ENCODE measurements at regions not wholly inside any gene's neighbourhood (a gene's known extent, or its start where the extent isn't known, plus 50 kb on each side); places are given as distances from the start of the nearest gene placed in this dataset.

DNA sequence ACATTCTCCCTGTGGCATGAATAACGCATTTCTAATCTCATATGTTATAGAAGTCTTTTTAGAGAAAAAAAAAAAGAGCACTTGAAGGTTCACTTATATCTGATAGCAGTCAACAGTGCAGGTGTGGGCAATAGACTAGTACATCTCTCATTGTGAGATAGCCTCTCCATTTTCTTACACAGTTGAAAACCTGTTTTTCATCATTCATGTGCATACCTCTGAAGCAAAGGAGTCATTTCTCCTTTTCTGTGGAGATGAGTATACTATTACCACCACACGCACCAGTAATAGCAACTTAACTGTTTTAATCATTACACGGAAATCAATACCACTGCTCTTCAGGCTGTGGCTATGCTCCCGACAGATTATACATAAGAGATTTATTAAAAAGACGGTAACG lies 1653.3 kb upstream of the TMEFF2 start:
- Histone ChIP-seq H3K4me1 (ENCODE audit: insufficient read depth, low read length, poor library complexity, severe bottlenecking) (no peaks in the 10 kb centered on the region), H3K4me3 (ENCODE audit: low read depth, low read length, poor library complexity, severe bottlenecking) (no peak overlapping the region), H3K9me3 (ENCODE audit: low read depth, low read length, poor library complexity, severe bottlenecking) (no peaks in the 10 kb centered on the region), H3K27me3 (replicated peaks; ENCODE audit: insufficient read depth, low read depth, low read length, poor library complexity) (no peaks in the 10 kb centered on the region), H3K36me3 (ENCODE audit: insufficient read depth, low read length, poor library complexity, severe bottlenecking) (no peaks in the 10 kb centered on the region), H3K27ac (ENCODE audit: low read depth, low read length, poor library complexity, severe bottlenecking) (no peak overlapping the region)
- no peak for TF ChIP-seq EZH2 (IDR thresholded peaks at IDR 0.05; ENCODE audit: borderline replicate concordance, low read depth, low read length, poor library complexity, severe bottlenecking)
- no peak for TF ChIP-seq CTCF (conservative IDR thresholded peaks at IDR 0.05; ENCODE audit: low read depth, low read length)
- no peak for DNase-seq (ENCODE audit: low spot score)
- no TSS peak for BruUV-seq (replicated peaks)
- CTCF ChIA-PET, result no interaction called here
- POLR2A ChIA-PET (ENCODE audit: low non-redundant PET), result no interaction called here
- intact Hi-C loops (cut with micrococcal nuclease; ENCODE audit: unreplicated experiment), result no loop called here

DNA sequence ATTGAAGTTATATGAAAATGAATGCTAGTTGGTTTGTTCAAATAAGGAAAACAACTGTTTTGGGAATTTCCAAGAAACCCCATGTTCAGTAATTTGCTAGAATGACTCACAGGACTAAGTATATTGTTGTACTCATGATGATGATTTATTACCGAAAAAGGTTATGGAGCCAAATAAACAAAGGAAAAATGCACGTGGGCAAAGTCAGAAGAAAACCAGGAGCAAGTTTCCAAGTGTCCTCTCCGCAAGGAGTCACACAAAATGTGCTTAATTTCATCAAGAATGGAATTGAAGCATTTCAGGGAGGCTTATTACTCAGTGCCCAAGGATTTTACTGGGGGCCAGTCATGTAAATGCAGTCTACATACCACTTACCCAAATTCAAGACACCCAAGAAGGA lies 1652.4 kb upstream of the TMEFF2 start:
- BruUV-seq (replicated peaks), result no TSS peak
- H3K4me1 ChIP-seq (ENCODE audit: insufficient read depth, low read length, poor library complexity, severe bottlenecking), result no peaks in the 10 kb centered on the region
- no peaks in the 10 kb centered on the region for H3K9me3 ChIP-seq (ENCODE audit: low read depth, low read length, poor library complexity, severe bottlenecking)
- no peak for TF ChIP-seq CTCF (conservative IDR thresholded peaks at IDR 0.05; ENCODE audit: low read depth, low read length)
- no peak for TF ChIP-seq EZH2 (IDR thresholded peaks at IDR 0.05; ENCODE audit: borderline replicate concordance, low read depth, low read length, poor library complexity, severe bottlenecking)
- no peak for DNase-seq (ENCODE audit: low spot score)
- H3K36me3 ChIP-seq (ENCODE audit: insufficient read depth, low read length, poor library complexity, severe bottlenecking), result no peaks in the 10 kb centered on the region
- H3K27me3 ChIP-seq (replicated peaks; ENCODE audit: insufficient read depth, low read depth, low read length, poor library complexity), result no peaks in the 10 kb centered on the region
- H3K27ac ChIP-seq (ENCODE audit: low read depth, low read length, poor library complexity, severe bottlenecking), result no peak overlapping the region
- intact Hi-C loops (cut with micrococcal nuclease; ENCODE audit: unreplicated experiment), result no loop called here
- ChIA-PET POLR2A (ENCODE audit: low non-redundant PET) (no interaction called here), CTCF (no interaction called here)
- H3K4me3 ChIP-seq (ENCODE audit: low read depth, low read length, poor library complexity, severe bottlenecking), result no peak overlapping the region

GRCh38 chr2:193845604-193846003 lies 1650.9 kb upstream of the TMEFF2 start:
- H3K4me1 ChIP-seq (ENCODE audit: insufficient read depth, low read length, poor library complexity, severe bottlenecking), result no peaks in the 10 kb centered on the region
- no peak for DNase-seq (ENCODE audit: low spot score)
- no peak overlapping the region for H3K4me3 ChIP-seq (ENCODE audit: low read depth, low read length, poor library complexity, severe bottlenecking)
- intact Hi-C loops (cut with micrococcal nuclease; ENCODE audit: unreplicated experiment), result no loop called here
- H3K36me3 ChIP-seq (ENCODE audit: insufficient read depth, low read length, poor library complexity, severe bottlenecking), result no peaks in the 10 kb centered on the region
- no peak overlapping the region for H3K27ac ChIP-seq (ENCODE audit: low read depth, low read length, poor library complexity, severe bottlenecking)
- H3K27me3 ChIP-seq (replicated peaks; ENCODE audit: insufficient read depth, low read depth, low read length, poor library complexity), result no peaks in the 10 kb centered on the region
- TF ChIP-seq CTCF (conservative IDR thresholded peaks at IDR 0.05; ENCODE audit: low read depth, low read length) (no peak), EZH2 (IDR thresholded peaks at IDR 0.05; ENCODE audit: borderline replicate concordance, low read depth, low read length, poor library complexity, severe bottlenecking) (no peak)
- POLR2A ChIA-PET (ENCODE audit: low non-redundant PET), result no interaction called here
- H3K9me3 ChIP-seq (ENCODE audit: low read depth, low read length, poor library complexity, severe bottlenecking), result no peaks in the 10 kb centered on the region
- BruUV-seq (replicated peaks), result no TSS peak
- CTCF ChIA-PET, result no interaction called here
